ENCODE measurements at regions not wholly inside any gene's neighbourhood (a gene's known extent, or its start where the extent isn't known, plus 50 kb on each side); places are given as distances from the start of the nearest gene placed in this dataset.

DNA sequence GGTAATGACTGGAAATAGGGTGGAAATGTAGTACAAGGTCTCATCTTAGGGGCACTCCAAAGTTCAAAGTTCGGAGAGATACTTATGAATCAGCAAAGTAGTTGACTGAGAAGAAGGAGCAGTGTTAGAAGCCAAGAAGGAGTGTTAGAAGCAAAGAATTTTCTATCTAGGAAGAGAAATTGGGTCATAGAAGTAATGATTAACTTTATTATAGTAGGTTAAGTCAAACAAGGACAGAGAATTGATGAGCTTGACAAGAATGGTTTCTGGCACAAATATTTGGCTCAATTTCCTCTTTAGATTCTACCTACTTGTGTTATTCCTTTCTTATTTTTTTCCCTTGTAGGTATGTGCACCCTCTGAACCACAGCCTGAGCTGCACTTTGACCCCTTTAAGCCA, 810.5 kb upstream of the LRFN5 start:
- no peak for DNase-seq (ENCODE audit: extremely low spot score, unreplicated experiment)
- TF ChIP-seq, protein P1, sequence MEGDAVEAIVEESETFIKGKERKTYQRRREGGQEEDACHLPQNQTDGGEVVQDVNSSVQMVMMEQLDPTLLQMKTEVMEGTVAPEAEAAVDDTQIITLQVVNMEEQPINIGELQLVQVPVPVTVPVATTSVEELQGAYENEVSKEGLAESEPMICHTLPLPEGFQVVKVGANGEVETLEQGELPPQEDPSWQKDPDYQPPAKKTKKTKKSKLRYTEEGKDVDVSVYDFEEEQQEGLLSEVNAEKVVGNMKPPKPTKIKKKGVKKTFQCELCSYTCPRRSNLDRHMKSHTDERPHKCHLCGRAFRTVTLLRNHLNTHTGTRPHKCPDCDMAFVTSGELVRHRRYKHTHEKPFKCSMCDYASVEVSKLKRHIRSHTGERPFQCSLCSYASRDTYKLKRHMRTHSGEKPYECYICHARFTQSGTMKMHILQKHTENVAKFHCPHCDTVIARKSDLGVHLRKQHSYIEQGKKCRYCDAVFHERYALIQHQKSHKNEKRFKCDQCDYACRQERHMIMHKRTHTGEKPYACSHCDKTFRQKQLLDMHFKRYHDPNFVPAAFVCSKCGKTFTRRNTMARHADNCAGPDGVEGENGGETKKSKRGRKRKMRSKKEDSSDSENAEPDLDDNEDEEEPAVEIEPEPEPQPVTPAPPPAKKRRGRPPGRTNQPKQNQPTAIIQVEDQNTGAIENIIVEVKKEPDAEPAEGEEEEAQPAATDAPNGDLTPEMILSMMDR (conservative IDR thresholded peaks at IDR 0.05) = no peak
- Mint-ChIP-seq H3K4me3 (no peak overlapping the region), H3K4me1 (ENCODE audit: unreplicated experiment) (no peaks in the 10 kb centered on the region), H3K27ac (no peak overlapping the region), H3K36me3 (no peaks in the 10 kb centered on the region), H3K9me3 (no peaks in the 10 kb centered on the region), H3K27me3 (no peaks in the 10 kb centered on the region)

DNA sequence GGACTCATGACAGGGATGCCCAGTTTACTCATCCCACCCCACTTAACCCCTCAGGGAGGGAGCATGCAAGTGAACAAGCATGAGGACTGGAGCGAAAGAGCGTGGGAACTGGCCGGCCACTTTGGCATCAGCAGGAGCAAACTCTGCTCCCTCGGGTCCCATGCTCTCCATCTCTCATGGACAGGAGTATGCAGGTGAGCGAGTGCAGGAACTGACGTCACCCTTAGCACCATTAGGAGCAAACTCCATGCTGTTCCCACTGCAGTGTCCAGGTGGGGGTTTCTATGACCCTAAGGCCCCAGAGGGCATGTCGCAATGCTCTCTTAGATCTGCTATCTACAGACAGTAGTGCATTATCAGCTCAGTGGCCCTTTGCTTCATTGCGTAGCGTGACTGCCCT, 821.8 kb upstream of the LRFN5 start:
- no peak for DNase-seq (ENCODE audit: extremely low spot score, unreplicated experiment)
- no peak overlapping the region for H3K4me3 Mint-ChIP-seq
- no peaks in the 10 kb centered on the region for H3K9me3 Mint-ChIP-seq
- H3K27me3 Mint-ChIP-seq = no peaks in the 10 kb centered on the region
- no peaks in the 10 kb centered on the region for H3K36me3 Mint-ChIP-seq
- no peak overlapping the region for H3K27ac Mint-ChIP-seq
- no peaks in the 10 kb centered on the region for H3K4me1 Mint-ChIP-seq (ENCODE audit: unreplicated experiment)
- TF ChIP-seq, protein P1 (conservative IDR thresholded peaks at IDR 0.05) = no peak

DNA sequence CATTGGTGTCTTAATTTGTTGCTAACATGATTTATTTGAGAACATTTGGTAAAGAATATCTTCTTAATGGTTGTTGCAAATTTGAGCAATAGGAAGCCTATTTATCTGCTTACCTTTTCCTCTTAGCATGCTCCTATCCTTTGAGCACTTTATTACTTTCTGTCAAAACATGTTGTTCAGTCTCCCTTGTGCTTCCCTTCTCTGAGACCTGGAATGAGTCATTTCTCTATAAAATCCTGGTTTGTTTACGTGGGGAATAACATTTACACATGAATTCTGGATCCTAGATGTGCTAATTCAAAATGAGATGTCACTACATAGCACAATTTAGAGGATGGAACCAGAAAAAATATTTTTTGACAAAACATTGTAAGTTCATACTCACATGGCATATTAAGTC, 844.0 kb upstream of the LRFN5 start:
- Mint-ChIP-seq H3K27me3 (no peaks in the 10 kb centered on the region), H3K36me3 (no peaks in the 10 kb centered on the region), H3K4me3 (no peak overlapping the region), H3K4me1 (ENCODE audit: unreplicated experiment) (no peaks in the 10 kb centered on the region), H3K27ac (no peak overlapping the region), H3K9me3 (no peaks in the 10 kb centered on the region)
- DNase-seq (ENCODE audit: extremely low spot score, unreplicated experiment) = no peak
- TF ChIP-seq, protein P1 (conservative IDR thresholded peaks at IDR 0.05) = no peak

DNA sequence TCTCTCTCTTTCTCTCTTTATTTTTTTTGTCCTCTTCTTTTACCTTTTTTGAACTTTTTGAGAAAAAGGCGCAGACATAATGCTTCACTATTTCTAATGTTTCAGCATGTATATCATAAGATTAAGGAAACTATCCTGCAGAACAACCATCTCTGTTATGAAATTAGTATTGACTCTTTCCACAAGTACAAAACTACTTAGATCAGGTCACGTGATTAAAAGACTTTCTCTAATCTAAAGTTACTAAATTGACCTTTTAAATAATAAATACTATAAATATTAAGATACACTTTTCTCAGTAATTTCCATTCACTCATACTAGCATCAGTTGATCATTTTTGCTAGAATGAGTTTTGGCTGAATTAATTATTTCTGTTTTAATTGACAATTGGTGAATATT, 844.5 kb upstream of the LRFN5 start:
- Mint-ChIP-seq H3K27me3 (no peaks in the 10 kb centered on the region), H3K36me3 (no peaks in the 10 kb centered on the region), H3K4me1 (ENCODE audit: unreplicated experiment) (no peaks in the 10 kb centered on the region), H3K9me3 (no peaks in the 10 kb centered on the region), H3K27ac (no peak overlapping the region), H3K4me3 (no peak overlapping the region)
- no peak for DNase-seq (ENCODE audit: extremely low spot score, unreplicated experiment)
- TF ChIP-seq, protein P1 (conservative IDR thresholded peaks at IDR 0.05) = no peak

DNA sequence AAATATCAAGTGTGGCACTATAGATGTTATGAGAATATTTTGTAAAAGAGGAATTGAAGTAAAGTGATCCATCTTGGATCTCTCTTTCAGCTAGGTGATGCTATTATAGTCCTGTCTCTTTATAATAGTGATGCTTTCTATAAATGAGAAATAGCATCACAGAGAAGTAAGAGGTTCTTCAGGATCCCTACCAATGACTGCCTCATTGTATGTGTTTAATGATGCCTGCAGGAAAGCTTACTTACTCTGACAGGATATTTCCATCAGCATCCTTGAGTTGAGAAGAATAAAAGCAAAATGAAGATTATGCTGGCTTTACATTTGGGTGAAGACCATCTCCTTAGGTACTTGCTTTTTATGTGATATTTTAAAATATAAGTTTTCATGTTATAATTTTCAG, 846.0 kb upstream of the LRFN5 start:
- H3K36me3 Mint-ChIP-seq = no peaks in the 10 kb centered on the region
- TF ChIP-seq, protein P1 (conservative IDR thresholded peaks at IDR 0.05) = no peak
- H3K27me3 Mint-ChIP-seq = no peaks in the 10 kb centered on the region
- no peak overlapping the region for H3K27ac Mint-ChIP-seq
- no peak overlapping the region for H3K4me3 Mint-ChIP-seq
- DNase-seq (ENCODE audit: extremely low spot score, unreplicated experiment) = no peak
- H3K4me1 Mint-ChIP-seq (ENCODE audit: unreplicated experiment) = no peaks in the 10 kb centered on the region
- H3K9me3 Mint-ChIP-seq = no peaks in the 10 kb centered on the region

DNA sequence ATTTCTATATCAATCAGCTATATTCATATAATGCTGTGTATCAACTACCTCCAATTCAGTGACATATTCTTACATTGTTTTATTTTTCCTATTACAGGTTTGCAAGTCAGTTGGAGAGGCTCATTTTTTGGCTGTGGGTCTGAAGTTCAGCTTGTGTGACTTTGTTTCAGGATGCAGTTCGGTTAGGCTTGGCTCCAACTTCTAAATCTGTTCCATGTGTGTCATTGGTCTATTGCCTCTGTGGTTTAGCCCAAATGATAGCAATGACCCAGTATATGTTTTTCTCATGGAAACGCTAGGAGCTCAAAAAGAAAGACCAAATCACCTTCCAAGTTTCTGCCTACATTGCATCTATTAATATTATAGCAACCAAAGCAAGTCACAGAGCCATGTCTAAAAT, 848.6 kb upstream of the LRFN5 start:
- no peak for DNase-seq (ENCODE audit: extremely low spot score, unreplicated experiment)
- H3K4me1 Mint-ChIP-seq (ENCODE audit: unreplicated experiment) = no peaks in the 10 kb centered on the region
- H3K4me3 Mint-ChIP-seq = no peak overlapping the region
- TF ChIP-seq, protein P1 (conservative IDR thresholded peaks at IDR 0.05) = no peak
- H3K27me3 Mint-ChIP-seq = no peaks in the 10 kb centered on the region
- H3K36me3 Mint-ChIP-seq = no peaks in the 10 kb centered on the region
- no peaks in the 10 kb centered on the region for H3K9me3 Mint-ChIP-seq
- no peak overlapping the region for H3K27ac Mint-ChIP-seq

Data from type B pancreatic cell (in vitro differentiated cells).